22Rv1 (cell line): ENCODE measurements at regions not wholly inside any gene's neighbourhood (a gene's known extent, or its start where the extent isn't known, plus 50 kb on each side); places are given as distances from the start of the nearest gene placed in this dataset.

ENCODE experiments used
- CTCF ChIP-seq: fragments of 450-650 bp; IDR thresholded peaks from 2 replicates; pipeline ENCODE4 v1.5.1; 2017; ENCODE audit warnings: mild to moderate bottlenecking
- ZFX ChIP-seq: fragments of 450-650 bp; IDR thresholded peaks from 2 replicates; pipeline ENCODE4 v1.6.1; 2017; ENCODE audit warnings: antibody characterized with exemption, borderline replicate concordance

GRCh38 chr4:24256547-24256946 lies 327.8 kb downstream of the DHX15 start:
- TF ChIP-seq CTCF (no peak), ZFX (no peak)
